KMS-11 (cell line): ENCODE measurements at regions not wholly inside any gene's neighbourhood (a gene's known extent, or its start where the extent isn't known, plus 50 kb on each side); places are given as distances from the start of the nearest gene placed in this dataset.
"Not testable (repeated sequence)": the region's sequence is repeated elsewhere in the genome, so short reads cannot be mapped to it uniquely, and the experiment has no call there.

Source experiments
- H2AFZ ChIP-seq: fragments of 200-600 bp; sonication (generic); 2 replicates; pipeline ENCODE4 v1.6.1; 2016; ENCODE audit warnings: antibody characterized with exemption, mixed run types, low read depth
- H3K27ac ChIP-seq: fragments of 200-600 bp; sonication (generic); 2 replicates; pipeline ENCODE4 v1.6.1; 2016; ENCODE audit warnings: mild to moderate bottlenecking, mixed run types
- H3K27me3 ChIP-seq: fragments of 200-600 bp; sonication (generic); 2 replicates; pipeline ENCODE4 v1.6.1; 2017; ENCODE audit warnings: mild to moderate bottlenecking, low read depth, mixed run types, moderate library complexity; ENCODE audit not compliant: insufficient read depth
- H3K36me3 ChIP-seq: fragments of 200-600 bp; sonication (generic); 2 replicates; pipeline ENCODE4 v1.6.1; 2017; ENCODE audit warnings: mild to moderate bottlenecking, mixed run types; ENCODE audit not compliant: insufficient read depth
- H3K4me1 ChIP-seq: fragments of 200-600 bp; sonication (generic); 2 replicates; pipeline ENCODE4 v1.6.1; 2016; ENCODE audit warnings: mild to moderate bottlenecking, low read depth, mixed run types; ENCODE audit not compliant: poor library complexity, severe bottlenecking
- H3K4me2 ChIP-seq: fragments of 200-600 bp; sonication (generic); 2 replicates; pipeline ENCODE4 v1.7.0; 2016; ENCODE audit warnings: mild to moderate bottlenecking, mixed run types
- H3K4me3 ChIP-seq: fragments of 200-600 bp; sonication (generic); IDR thresholded peaks from 2 replicates; pipeline ENCODE4 v1.6.1; 2017; ENCODE audit warnings: low read depth, low read length, mixed read lengths; ENCODE audit not compliant: insufficient read depth
- H3K79me2 ChIP-seq: fragments of 200-600 bp; sonication (generic); 2 replicates; pipeline ENCODE4 v1.6.1; 2016; ENCODE audit warnings: low read depth, mixed run types; ENCODE audit not compliant: insufficient read depth
- H3K9ac ChIP-seq: fragments of 200-600 bp; sonication (generic); 2 replicates; pipeline ENCODE4 v1.6.1; 2016; ENCODE audit warnings: mild to moderate bottlenecking, mixed run types
- H4K20me1 ChIP-seq: fragments of 200-600 bp; sonication (generic); 2 replicates; pipeline ENCODE4 v1.6.1; 2016; ENCODE audit warnings: mild to moderate bottlenecking, mixed run types; ENCODE audit not compliant: insufficient read depth
- TF ChIP-seq, protein P1 (sequence below): fragments of 200-600 bp; sonication (generic); conservative IDR thresholded peaks from 2 replicates; pipeline ENCODE4 v1.6.1; 2017; ENCODE audit warnings: low read depth, mild to moderate bottlenecking, antibody characterized with exemption, low read length, moderate library complexity, mixed read lengths

DNA sequence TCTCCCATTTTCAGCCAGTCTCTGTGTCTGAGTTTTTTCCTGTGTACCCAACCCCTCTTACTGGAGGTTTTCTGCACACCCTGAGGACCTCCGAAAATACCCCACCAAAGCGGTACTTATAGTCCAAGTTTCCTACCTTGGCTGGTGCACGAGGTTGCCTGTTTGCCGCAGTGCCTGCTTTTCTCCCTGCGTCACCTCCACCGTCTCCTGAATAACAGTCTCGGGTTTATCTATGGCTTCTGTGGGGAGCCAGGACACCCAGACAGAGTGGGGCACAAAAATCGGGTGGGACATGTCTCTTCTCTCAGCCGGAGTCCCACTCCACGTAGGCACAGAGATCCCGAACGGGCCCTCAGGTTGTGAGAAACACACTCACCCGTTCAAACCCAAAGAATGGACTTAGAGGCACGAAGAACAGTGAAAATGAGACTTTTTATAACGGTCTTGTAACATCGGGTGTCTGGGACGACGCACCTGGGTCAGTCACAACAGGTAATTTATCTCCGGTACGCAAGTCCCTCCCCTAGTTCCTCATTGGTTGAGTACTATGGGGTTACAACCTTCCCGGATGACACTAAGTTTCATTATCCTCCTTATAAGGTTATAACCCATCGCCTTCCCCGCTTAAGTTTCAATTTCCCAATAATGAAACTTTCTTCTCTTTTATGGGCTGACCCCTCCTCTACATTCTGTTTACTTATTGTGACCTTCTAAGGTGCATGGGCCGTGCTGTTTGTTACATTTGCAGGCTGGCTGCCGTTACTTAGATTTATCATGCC is 970.2 kb upstream of the COX7C start:
- TF ChIP-seq, protein P1, sequence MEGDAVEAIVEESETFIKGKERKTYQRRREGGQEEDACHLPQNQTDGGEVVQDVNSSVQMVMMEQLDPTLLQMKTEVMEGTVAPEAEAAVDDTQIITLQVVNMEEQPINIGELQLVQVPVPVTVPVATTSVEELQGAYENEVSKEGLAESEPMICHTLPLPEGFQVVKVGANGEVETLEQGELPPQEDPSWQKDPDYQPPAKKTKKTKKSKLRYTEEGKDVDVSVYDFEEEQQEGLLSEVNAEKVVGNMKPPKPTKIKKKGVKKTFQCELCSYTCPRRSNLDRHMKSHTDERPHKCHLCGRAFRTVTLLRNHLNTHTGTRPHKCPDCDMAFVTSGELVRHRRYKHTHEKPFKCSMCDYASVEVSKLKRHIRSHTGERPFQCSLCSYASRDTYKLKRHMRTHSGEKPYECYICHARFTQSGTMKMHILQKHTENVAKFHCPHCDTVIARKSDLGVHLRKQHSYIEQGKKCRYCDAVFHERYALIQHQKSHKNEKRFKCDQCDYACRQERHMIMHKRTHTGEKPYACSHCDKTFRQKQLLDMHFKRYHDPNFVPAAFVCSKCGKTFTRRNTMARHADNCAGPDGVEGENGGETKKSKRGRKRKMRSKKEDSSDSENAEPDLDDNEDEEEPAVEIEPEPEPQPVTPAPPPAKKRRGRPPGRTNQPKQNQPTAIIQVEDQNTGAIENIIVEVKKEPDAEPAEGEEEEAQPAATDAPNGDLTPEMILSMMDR: no peak
- no peaks in the 10 kb centered on the region for H3K36me3 ChIP-seq
- no peaks in the 10 kb centered on the region for H4K20me1 ChIP-seq
- no peak overlapping the region for H3K27ac ChIP-seq
- no peak overlapping the region for H2AFZ ChIP-seq
- no peaks in the 10 kb centered on the region for H3K27me3 ChIP-seq
- no peak overlapping the region for H3K4me2 ChIP-seq
- no peak overlapping the region for H3K9ac ChIP-seq
- H3K79me2 ChIP-seq: no peaks in the 10 kb centered on the region
- H3K4me1 ChIP-seq: no peaks in the 10 kb centered on the region
- H3K4me3 ChIP-seq: no peak overlapping the region

DNA sequence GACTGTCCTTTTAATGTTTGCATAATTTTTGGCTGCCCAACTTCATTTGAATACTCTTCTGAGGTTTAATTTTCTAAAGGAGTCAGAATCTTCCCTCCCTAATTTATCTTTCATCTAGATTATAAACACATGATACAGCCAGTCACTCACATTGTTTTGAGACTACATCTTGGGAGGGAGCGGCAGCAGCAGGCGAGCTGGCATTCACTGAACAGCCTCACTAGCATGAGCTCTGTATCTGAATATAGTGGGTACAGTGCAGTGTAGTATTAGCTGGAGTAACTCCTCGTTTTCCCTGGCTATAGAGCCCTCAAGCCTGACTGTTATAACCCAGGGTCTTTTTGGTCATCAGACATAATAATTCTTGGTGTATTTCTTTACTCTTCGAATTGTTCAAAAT is 969.2 kb upstream of the COX7C start:
- Histone ChIP-seq H2AFZ (no peak overlapping the region), H3K36me3 (no peaks in the 10 kb centered on the region), H3K4me1 (no peaks in the 10 kb centered on the region), H3K27me3 (no peaks in the 10 kb centered on the region), H4K20me1 (no peaks in the 10 kb centered on the region), H3K4me3 (no peak overlapping the region), H3K9ac (no peak overlapping the region), H3K27ac (no peak overlapping the region), H3K4me2 (no peak overlapping the region), H3K79me2 (no peaks in the 10 kb centered on the region)
- TF ChIP-seq, protein P1: no peak

DNA sequence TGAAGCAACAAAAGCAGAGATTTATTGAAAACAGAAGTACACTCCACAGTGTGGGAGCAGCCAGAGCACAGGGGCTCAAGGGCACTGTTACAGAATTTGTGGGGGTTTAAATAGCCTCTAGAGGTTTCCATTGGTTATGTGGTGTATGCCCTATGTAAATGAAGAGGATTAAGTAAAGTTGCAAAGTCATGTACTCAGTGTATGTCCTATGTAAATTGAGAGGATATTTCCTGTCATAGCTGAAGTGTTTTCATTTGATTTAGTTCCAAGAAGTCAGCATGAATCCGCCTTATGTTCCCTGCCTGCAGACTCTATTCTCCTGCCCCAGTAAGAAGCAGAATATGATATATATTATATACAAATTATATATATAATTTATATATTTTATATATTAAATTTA is 966.0 kb upstream of the COX7C start:
- TF ChIP-seq, protein P1: no peak
- no peaks in the 10 kb centered on the region for H3K36me3 ChIP-seq

DNA sequence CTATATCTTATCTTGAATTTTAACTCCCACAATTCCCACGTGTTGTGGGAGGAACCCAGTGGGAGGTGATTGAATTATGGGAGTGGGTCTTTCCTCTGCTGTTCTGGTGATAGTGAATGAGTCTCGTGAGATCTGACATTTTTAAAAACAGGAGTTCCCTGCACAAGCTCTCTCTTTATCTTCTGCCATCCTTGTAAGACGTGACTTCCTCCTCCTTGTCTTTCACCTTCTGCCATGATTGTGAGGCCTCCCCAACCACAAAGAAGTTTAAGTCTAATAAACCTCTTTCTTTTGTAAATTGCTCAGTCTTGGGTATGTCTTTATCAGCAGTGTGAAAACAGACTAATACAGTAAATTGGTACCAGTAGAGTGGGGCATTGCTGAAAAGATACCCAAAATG is 963.6 kb upstream of the COX7C start:
- not testable (repeated sequence) for H3K79me2 ChIP-seq, H2AFZ ChIP-seq, H3K4me2 ChIP-seq, H3K36me3 ChIP-seq, H3K27me3 ChIP-seq, H3K4me3 ChIP-seq, H3K4me1 ChIP-seq, H3K9ac ChIP-seq, H4K20me1 ChIP-seq, H3K27ac ChIP-seq

More for the DNA sequence above, 966.0 kb upstream of the COX7C start:
- Histone ChIP-seq H3K9ac (no peak overlapping the region), H2AFZ (no peak overlapping the region), H3K27ac (no peak overlapping the region), H4K20me1 (no peaks in the 10 kb centered on the region), H3K27me3 (no peaks in the 10 kb centered on the region), H3K4me2 (no peak overlapping the region), H3K4me1 (no peaks in the 10 kb centered on the region), H3K79me2 (no peaks in the 10 kb centered on the region), H3K4me3 (no peak overlapping the region)

DNA sequence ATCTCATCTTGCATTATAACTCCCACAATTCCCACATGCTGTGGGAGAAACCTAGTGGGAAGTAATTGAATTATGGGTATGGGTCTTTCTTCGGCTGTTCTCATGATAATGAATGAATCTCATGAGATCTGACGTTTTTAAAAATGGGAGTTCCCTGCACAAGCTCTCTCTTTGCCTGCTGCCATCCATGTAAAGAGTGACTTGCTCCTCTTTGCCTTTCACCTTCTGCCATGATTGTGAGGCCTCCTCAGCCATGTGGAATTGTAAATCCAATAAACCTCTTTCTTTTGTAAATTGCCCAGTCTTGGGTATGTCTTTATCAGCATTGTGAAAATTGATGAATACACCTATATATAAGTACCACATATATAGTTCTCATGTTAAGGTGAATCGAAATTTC is 961.7 kb upstream of the COX7C start:
- H3K36me3 ChIP-seq: no peaks in the 10 kb centered on the region
- H3K79me2 ChIP-seq: no peaks in the 10 kb centered on the region
- H3K4me3 ChIP-seq: no peak overlapping the region
- no peak overlapping the region for H3K27ac ChIP-seq
- H3K4me1 ChIP-seq: no peaks in the 10 kb centered on the region
- TF ChIP-seq, protein P1: no peak
- no peaks in the 10 kb centered on the region for H3K27me3 ChIP-seq
- H3K9ac ChIP-seq: no peak overlapping the region
- no peaks in the 10 kb centered on the region for H4K20me1 ChIP-seq
- no peak overlapping the region for H3K4me2 ChIP-seq
- no peak overlapping the region for H2AFZ ChIP-seq

DNA sequence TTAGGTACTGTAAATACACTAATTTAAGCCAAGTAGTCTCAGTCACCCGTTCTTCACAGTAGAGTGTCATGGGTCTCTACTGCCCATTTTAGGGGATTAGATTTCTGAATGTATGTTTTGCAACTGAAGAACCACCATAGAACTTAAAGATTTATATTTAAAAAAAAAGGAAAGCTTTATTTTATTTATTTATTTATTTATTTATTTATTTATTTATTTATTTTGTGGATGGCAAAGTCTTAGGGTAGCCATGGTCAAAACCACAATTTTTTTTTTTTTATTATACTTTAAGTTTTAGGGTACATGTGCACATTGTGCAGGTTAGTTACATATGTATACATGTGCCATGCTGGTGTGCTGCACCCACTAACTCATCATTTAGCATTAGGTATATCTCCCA is 960.4 kb upstream of the COX7C start:
- not testable (repeated sequence) for H3K36me3 ChIP-seq, H3K27me3 ChIP-seq, H3K4me1 ChIP-seq, H3K27ac ChIP-seq, H3K4me2 ChIP-seq, H3K79me2 ChIP-seq, H2AFZ ChIP-seq, H4K20me1 ChIP-seq, H3K4me3 ChIP-seq, H3K9ac ChIP-seq

DNA sequence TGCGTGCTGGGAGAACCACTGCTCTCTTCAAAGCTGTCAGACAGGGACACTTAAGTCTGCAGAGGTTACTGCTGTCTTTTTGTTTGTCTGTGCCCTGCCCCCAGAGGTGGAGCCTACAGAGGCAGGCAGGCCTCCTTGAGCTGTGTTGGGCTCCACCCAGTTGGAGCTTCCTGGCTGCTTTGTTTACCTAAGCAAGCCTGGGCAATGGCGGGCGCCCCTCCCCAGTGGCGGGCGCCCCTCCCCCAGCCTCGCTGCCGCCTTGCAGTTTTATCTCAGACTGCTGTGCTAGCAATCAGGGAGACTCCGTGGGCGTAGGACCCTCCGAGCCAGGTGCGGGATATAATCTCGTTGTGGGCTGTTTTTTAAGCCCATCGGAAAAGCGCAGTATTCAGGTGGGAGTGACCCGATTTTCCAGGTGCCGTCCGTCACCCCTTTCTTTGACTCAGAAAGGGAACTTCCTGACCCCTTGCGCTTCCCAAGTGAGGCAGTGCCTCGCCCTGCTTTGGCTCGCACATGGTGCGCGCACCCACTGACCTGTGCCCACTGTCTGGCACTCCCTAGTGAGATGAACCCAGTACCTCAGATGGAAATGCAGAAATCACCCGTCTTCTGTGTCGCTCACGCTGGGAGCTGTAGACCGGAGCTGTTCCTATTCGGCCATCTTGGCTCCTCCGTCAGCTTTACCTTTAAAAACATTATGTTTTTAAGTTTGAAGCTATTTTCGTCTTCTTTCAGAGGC is 954.6 kb upstream of the COX7C start:
- not testable (repeated sequence) for H3K4me2 ChIP-seq, H3K4me3 ChIP-seq, H3K79me2 ChIP-seq, H3K27me3 ChIP-seq, H3K27ac ChIP-seq, H3K36me3 ChIP-seq, H3K4me1 ChIP-seq, H2AFZ ChIP-seq, H4K20me1 ChIP-seq, H3K9ac ChIP-seq
